COR-L47 (cell line): ENCODE measurements at regions not wholly inside any gene's neighbourhood (a gene's known extent, or its start where the extent isn't known, plus 50 kb on each side); places are given as distances from the start of the nearest gene placed in this dataset.

Source experiments
- DNase-seq: peaks from one replicate; lab custom pipeline; 2025; lab: John Stamatoyannopoulos, UW

- no peak for DNase-seq
Observed at GRCh38 chr4:106676173-106676921, 307.8 kb upstream of the GIMD1 start.

DNA sequence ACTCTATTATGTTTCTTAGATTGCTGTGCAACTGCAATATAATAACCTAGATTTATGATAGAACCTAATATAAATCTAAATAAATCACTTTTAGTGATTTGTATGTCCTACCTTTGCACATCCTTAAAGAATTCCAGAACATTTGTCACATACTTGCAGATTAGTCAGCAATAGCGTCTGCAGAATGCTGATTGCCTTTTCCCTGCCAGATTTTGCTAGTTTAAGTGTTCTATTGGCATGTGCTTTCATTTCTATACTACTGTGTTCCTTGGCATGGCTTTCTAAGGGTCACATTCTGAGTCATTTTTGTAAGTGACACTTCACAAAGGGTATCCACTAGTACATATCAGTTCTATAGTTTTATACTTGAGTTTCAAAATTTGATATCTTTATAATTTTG lies 303.1 kb upstream of the GIMD1 start:
- DNase-seq: no peak

DNA sequence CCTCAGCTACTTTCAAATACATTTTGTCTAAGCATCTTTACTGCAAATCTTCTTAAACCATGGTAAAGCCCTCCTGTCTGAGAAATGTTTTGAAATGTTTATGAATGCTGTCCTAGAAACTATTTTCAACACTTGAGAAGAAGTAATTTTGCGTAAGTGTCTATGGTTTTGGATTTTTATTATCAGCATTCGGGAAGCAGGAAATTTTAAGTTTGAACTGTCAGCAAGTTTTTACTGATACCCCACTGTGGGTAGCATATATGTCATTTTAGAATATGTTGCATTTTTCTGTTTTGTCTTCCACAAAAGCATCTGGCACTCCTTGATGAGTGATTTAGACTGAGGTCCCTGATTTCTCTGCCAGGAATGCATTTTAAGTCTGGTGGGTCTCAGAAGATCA lies 302.4 kb upstream of the GIMD1 start:
- DNase-seq: no peak

GRCh38 chr4:106659371-106659770 lies 290.8 kb upstream of the GIMD1 start:
- DNase-seq: no peak

DNA sequence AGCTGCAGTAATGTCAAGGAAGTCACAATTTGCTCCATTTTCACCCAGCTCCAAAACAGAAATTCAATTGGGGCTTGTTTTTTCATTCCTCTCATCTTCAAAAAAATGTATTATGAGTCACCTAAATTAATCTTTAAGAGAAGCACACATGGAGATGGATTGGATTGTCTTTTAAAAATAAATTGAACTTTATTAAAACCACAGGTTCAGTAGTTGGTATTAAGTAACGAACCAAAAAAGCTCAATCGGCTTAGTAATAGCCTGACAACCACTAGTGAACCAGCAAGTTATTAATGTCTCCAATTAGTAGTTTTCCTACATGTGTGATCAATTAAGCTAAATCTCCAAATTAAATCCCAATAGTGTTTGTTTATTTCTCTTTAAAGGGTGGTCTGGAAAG lies 283.5 kb upstream of the GIMD1 start:
- DNase-seq: no peak

DNA sequence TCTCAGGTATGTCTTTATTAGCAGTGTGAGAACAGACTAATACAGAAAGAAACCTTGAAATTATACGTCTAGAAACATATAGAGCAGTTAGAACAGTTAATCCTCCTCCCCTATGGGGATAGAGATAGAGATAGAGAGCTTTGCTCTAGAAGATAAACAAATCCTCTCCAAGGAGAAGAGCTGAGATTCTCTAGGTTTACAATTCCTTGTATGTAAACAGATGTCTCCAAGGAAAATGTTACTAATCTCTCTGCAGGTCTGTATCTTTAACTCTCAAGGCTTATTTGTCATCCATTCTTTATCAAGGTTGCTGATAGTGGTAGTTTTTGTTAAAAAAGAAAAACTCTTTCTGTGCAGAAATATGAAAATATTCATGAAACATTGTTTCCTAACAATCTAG lies 282.1 kb upstream of the GIMD1 start:
- no peak for DNase-seq

DNA sequence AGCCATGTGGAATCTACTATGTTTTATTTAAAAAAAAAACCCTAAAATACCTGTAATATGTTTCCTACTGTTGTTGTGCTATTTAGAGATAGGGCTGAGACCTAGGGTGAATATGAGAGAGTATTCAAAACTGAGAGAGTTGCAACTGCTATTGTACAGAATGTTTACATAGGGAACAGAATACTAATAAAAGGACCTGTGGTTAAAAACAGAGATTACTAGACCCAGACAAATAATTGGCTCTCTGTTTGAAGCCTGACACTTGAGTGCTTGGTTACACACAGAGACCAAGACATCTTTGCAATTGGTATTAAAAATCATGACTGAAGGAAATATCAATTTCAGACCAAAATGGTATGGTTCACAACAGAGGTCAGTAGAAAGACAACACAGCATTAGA lies 278.9 kb upstream of the GIMD1 start:
- DNase-seq: no peak

DNA sequence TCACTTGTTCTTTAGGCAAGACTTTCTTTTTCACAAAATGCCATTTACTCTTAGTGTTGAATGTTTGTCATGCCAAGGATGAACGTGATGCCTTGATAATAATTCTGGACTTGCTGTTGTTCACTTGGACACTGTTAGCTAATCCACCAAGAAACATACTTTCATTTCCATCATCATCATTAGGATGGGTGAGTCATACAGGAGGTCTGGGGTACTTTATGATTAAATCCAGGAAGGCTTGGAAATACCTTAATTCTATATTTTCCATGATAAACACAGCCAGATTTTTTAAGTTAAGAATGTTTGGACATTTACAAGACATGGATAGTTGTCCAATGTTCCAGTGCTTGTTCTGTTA lies 260.7 kb upstream of the GIMD1 start:
- no peak for DNase-seq

GRCh38 chr4:106628586-106629267 lies 260.1 kb upstream of the GIMD1 start:
- DNase-seq: no peak

- DNase-seq: no peak
Observed at GRCh38 chr4:106627051-106627450, 258.5 kb upstream of the GIMD1 start.

GRCh38 chr4:106624671-106625070 lies 256.1 kb upstream of the GIMD1 start:
- DNase-seq: no peak

DNA sequence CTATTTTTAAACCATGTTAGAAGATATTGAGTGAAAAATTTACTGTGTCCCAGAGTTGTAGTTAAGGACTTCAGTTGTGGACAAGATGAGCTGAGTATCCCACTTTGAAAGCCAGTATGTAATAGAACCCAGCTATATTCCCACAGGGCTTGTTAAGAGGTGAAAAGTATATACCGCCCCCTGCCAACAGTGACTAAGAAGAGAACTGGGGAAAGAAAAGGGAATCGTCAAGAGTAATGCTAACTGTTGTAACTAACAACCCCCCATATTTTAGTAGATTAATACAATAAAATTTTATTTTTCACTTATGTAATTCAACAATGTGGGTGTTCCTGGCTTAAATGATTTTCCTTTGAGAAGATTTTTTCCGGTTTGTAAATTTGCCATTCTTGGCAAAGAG lies 250.4 kb upstream of the GIMD1 start:
- no peak for DNase-seq

DNA sequence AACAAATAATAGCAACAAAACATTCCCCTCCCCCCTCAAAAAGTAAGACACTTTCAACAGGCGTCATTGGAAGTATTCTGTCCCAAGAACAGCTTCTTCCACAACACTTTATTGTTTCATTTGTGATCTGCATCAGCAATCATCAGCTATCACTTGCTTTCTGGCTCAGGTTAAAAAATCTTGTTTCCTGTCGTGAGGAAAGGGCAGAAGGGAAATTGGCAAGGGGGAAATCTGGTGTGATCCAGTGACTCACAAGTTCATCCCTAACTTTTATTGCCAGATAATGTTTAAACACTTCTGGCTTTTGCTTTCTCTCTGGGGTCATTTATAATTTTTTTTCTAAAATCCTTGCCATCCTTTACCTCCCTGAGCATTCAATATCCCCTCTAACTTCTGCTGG lies 247.4 kb upstream of the GIMD1 start:
- DNase-seq: no peak

DNA sequence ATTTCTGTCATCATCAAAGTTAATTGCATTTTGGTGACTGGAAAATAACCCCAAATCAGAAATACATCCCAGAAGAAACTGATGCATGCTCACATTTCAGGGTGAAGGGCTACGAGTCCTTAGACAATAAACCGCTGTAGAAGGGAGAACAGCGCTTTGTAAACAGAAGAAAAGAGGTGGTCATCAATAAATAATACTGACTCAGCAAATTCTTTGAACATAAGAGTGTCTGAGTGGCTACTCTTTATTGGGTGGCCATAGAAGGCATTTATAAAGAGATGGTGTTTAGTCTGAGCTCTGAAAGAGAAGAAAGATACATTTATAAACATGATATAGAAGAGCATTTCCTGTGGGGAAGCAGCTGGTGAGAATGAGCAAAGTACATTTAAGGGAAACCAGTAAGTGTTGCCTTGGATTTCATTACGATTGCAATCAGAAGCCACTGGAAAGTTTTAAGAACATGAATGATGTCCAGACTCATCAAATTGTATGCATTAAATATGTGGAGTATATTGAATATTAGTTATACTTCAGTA lies 246.9 kb upstream of the GIMD1 start:
- no peak for DNase-seq

DNA sequence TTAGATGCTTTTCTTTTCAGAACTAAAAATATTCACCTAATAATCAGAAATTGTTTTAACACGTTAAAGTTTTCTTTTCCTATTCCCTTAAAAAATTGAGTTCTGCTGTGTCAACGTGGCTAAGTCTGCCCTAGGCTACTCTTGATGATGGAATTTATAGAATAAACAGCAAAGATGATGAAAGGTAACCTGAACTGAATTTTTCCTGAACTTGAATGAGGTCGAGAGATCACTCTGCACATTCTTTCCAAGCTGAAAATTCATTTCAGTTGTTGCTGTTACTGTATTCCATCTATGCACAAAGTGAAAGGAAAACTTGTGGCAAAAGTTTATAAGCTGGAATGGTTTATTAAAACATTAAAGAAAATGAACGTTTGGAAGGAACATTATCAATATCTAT lies 245.9 kb upstream of the GIMD1 start:
- no peak for DNase-seq

DNA sequence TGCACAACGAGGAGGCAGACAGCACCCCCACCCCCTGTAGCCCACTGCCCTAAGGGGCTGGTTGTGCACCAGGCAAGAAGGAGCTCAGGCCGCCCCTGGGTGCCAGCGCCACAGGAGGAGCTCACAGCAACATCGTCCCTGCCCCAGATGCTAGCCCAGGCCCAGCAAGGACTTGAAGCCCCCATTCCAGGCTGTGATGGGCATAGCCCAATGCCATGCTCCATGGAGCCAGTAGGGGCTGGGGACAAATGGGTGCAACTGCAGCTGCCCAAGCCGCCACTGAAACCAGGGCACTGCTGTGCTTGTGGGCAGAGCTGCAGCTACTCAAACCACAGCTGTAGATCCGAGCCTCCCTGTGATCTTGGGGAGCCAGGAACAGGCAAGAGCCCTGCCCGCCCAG lies 241.3 kb upstream of the GIMD1 start:
- DNase-seq: no peak

DNA sequence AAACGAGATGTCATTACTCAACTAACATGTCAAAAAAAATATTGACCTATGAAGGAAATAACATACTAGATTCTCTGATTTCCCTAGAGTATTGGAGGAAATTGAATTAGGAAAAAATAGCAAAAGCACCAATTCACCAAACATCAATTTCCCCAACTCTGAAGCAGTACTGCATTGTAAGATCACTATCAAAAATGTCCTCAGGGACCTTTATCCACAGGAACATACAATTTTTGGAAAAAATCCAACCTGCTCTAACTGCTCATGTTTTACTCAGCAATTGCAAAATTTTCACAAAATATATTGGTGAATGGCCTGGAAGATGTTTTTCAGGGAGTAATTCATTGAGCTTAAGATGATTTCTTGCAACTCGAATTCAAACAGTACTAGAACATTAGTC lies 239.0 kb upstream of the GIMD1 start:
- no peak for DNase-seq

- DNase-seq: no peak
Observed at GRCh38 chr4:106604319-106605051, 235.9 kb upstream of the GIMD1 start.

- no peak for DNase-seq
Observed at GRCh38 chr4:106603471-106603870, 234.9 kb upstream of the GIMD1 start.

DNA sequence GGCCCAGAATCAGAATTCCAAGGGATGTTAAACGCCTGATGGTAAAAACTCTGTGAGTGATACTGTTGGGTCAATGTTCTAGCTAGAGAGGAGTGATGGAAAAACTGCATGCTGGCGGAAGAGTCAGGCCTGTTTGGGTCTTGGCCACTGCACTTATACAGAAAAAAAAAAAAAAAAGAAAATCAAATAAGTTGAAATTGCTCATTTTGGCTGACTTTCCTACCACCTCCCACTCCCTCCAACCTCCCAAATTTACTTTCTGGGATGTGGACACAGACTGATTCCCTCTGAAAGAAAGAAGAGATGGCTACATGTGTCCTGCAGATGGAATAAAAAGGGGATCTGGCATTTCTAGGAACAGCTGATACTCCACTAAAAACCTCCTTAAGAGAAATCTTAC lies 234.1 kb upstream of the GIMD1 start:
- no peak for DNase-seq

GRCh38 chr4:106601519-106601918 lies 232.9 kb upstream of the GIMD1 start:
- no peak for DNase-seq

DNA sequence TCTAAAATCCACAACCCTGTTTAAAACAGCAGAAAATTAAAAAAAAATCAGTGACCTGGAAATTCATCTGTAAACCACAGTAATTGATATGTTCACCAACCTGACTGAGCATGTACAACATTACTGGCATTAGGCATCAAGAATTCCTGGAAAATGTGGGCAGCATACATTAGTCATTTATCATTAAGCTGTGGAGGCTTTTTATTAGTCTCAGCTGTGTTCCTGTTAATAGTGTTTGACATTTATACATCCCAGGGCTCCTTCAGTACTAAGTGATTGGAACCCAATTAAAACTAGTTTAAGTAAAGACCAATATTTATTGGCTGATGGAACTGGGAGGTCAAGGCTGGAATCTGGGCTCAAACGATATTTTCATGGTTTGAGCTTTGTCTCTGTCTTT lies 227.3 kb upstream of the GIMD1 start:
- DNase-seq: no peak

DNA sequence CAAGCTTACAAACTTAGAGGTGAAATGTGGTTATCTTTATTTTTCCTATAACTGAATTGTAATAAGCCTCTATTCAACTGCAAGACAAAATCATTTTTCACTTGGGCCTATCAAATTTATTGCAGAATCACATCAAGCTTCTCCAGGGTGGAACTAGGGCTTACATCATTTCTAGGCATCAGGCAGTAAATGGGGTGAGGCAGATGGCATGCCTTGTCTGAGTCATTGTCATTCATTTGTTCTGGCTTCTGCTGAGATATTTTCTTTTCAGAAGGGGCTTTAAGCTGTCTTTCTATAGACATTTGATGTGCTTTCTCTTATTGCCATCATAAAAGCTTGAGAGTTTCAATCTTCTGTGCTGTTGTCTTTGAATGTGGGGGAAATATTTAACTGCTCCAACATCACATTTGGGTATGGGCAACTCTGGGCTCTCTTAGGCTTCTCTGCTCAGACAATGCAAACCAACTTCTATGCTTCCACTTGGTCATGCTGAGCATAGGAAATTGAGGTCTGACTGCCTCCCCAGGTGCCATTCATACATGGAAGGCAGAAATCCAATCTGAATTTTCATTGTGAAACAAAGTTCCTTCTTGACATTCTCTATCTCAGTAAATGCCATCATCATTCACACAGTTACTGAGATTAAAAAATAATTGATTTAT lies 225.8 kb upstream of the GIMD1 start:
- no peak for DNase-seq
